ENCODE measurements at regions not wholly inside any gene's neighbourhood (a gene's known extent, or its start where the extent isn't known, plus 50 kb on each side); places are given as distances from the start of the nearest gene placed in this dataset.

GRCh38 chr2:42856106-42856860 is 63.9 kb upstream of the HAAO start:
- Mint-ChIP-seq H3K4me1 (ENCODE audit: low read depth) (no peaks in the 10 kb centered on the region), H3K36me3 (ENCODE audit: insufficient read depth) (no peaks in the 10 kb centered on the region), H3K4me3 (no peak overlapping the region), H3K9me3 (peaks cover 4% of the 10 kb centered on the region), H3K27me3 (ENCODE audit: low read depth) (peaks cover 1% of the 10 kb centered on the region)
- DNase-seq (no peak), ATAC-seq (no peak)

GRCh38 chr2:42855221-42855970 is 63.0 kb upstream of the HAAO start:
- Mint-ChIP-seq H3K36me3 (ENCODE audit: insufficient read depth) (no peaks in the 10 kb centered on the region), H3K4me3 (no peak overlapping the region), H3K27me3 (ENCODE audit: low read depth) (no peaks in the 10 kb centered on the region), H3K9me3 (peaks cover 4% of the 10 kb centered on the region), H3K4me1 (ENCODE audit: low read depth) (no peaks in the 10 kb centered on the region)
- DNase-seq: no peak
- no peak for ATAC-seq

- H3K36me3 Mint-ChIP-seq (ENCODE audit: insufficient read depth): no peaks in the 10 kb centered on the region
- DNase-seq (no peak), ATAC-seq (no peak)
- no peaks in the 10 kb centered on the region for H3K4me1 Mint-ChIP-seq (ENCODE audit: low read depth)
- H3K27me3 Mint-ChIP-seq (ENCODE audit: low read depth): no peaks in the 10 kb centered on the region
- H3K9me3 Mint-ChIP-seq: peaks cover 4% of the 10 kb centered on the region
- no peak overlapping the region for H3K4me3 Mint-ChIP-seq
Observed at GRCh38 chr2:42854207-42854818, 61.9 kb upstream of the HAAO start.

GRCh38 chr2:42853549-42854206 is 61.3 kb upstream of the HAAO start:
- DNase-seq (no peak), ATAC-seq (no peak)
- H3K36me3 Mint-ChIP-seq (ENCODE audit: insufficient read depth): no peaks in the 10 kb centered on the region

GRCh38 chr2:42852798-42853197 is 60.4 kb upstream of the HAAO start:
- no peaks in the 10 kb centered on the region for H3K9me3 Mint-ChIP-seq
- H3K4me1 Mint-ChIP-seq (ENCODE audit: low read depth): no peaks in the 10 kb centered on the region
- ATAC-seq (no peak), DNase-seq (no peak)
- H3K4me3 Mint-ChIP-seq: no peak overlapping the region
- H3K36me3 Mint-ChIP-seq (ENCODE audit: insufficient read depth): no peaks in the 10 kb centered on the region
- peaks cover 2% of the 10 kb centered on the region for H3K27me3 Mint-ChIP-seq (ENCODE audit: low read depth)

More at GRCh38 chr2:42853549-42854206, 61.3 kb upstream of the HAAO start:
- H3K4me3 Mint-ChIP-seq: no peak overlapping the region
- no peaks in the 10 kb centered on the region for H3K4me1 Mint-ChIP-seq (ENCODE audit: low read depth)
- H3K9me3 Mint-ChIP-seq: peaks cover under 1% of the 10 kb centered on the region
- peaks cover 2% of the 10 kb centered on the region for H3K27me3 Mint-ChIP-seq (ENCODE audit: low read depth)

- ATAC-seq: no peak
- Mint-ChIP-seq H3K4me3 (no peak overlapping the region), H3K27me3 (ENCODE audit: low read depth) (peaks cover 2% of the 10 kb centered on the region), H3K4me1 (ENCODE audit: low read depth) (no peaks in the 10 kb centered on the region), H3K36me3 (ENCODE audit: insufficient read depth) (no peaks in the 10 kb centered on the region), H3K9me3 (no peaks in the 10 kb centered on the region)
- no peak for DNase-seq
Observed at GRCh38 chr2:42851740-42852250, 59.4 kb upstream of the HAAO start.

GRCh38 chr2:42851186-42851585 is 58.8 kb upstream of the HAAO start:
- H3K27me3 Mint-ChIP-seq (ENCODE audit: low read depth): peaks cover 2% of the 10 kb centered on the region
- no peaks in the 10 kb centered on the region for H3K36me3 Mint-ChIP-seq (ENCODE audit: insufficient read depth)
- no peak for DNase-seq
- no peaks in the 10 kb centered on the region for H3K9me3 Mint-ChIP-seq
- no peak overlapping the region for H3K4me3 Mint-ChIP-seq
- no peaks in the 10 kb centered on the region for H3K4me1 Mint-ChIP-seq (ENCODE audit: low read depth)
- ATAC-seq: no peak

- DNase-seq: no peak
- no peaks in the 10 kb centered on the region for H3K9me3 Mint-ChIP-seq
- ATAC-seq: no peak
- peaks cover 2% of the 10 kb centered on the region for H3K27me3 Mint-ChIP-seq (ENCODE audit: low read depth)
- no peaks in the 10 kb centered on the region for H3K36me3 Mint-ChIP-seq (ENCODE audit: insufficient read depth)
- H3K4me3 Mint-ChIP-seq: no peak overlapping the region
- no peaks in the 10 kb centered on the region for H3K4me1 Mint-ChIP-seq (ENCODE audit: low read depth)
Observed at GRCh38 chr2:42850016-42850805, 57.8 kb upstream of the HAAO start.

GRCh38 chr2:42849311-42849710 is 56.9 kb upstream of the HAAO start:
- no peak for DNase-seq
- Mint-ChIP-seq H3K36me3 (ENCODE audit: insufficient read depth) (no peaks in the 10 kb centered on the region), H3K9me3 (no peaks in the 10 kb centered on the region), H3K27me3 (ENCODE audit: low read depth) (peaks cover 2% of the 10 kb centered on the region), H3K4me1 (ENCODE audit: low read depth) (no peaks in the 10 kb centered on the region), H3K4me3 (no peak overlapping the region)
- ATAC-seq: no peak

GRCh38 chr2:42848726-42849290 is 56.4 kb upstream of the HAAO start:
- H3K36me3 Mint-ChIP-seq (ENCODE audit: insufficient read depth): no peaks in the 10 kb centered on the region
- no peak overlapping the region for H3K4me3 Mint-ChIP-seq
- no peak for ATAC-seq
- H3K4me1 Mint-ChIP-seq (ENCODE audit: low read depth): no peaks in the 10 kb centered on the region
- peaks cover 2% of the 10 kb centered on the region for H3K27me3 Mint-ChIP-seq (ENCODE audit: low read depth)
- no peak for DNase-seq
- no peaks in the 10 kb centered on the region for H3K9me3 Mint-ChIP-seq

- H3K9me3 Mint-ChIP-seq: no peaks in the 10 kb centered on the region
- no peaks in the 10 kb centered on the region for H3K4me1 Mint-ChIP-seq (ENCODE audit: low read depth)
- ATAC-seq (no peak), DNase-seq (no peak)
- H3K4me3 Mint-ChIP-seq: no peak overlapping the region
- H3K36me3 Mint-ChIP-seq (ENCODE audit: insufficient read depth): no peaks in the 10 kb centered on the region
- H3K27me3 Mint-ChIP-seq (ENCODE audit: low read depth): peaks cover 2% of the 10 kb centered on the region
Observed at GRCh38 chr2:42848265-42848664, 55.9 kb upstream of the HAAO start.

GRCh38 chr2:42847596-42848151 is 55.3 kb upstream of the HAAO start:
- Mint-ChIP-seq H3K9me3 (no peaks in the 10 kb centered on the region), H3K36me3 (ENCODE audit: insufficient read depth) (no peaks in the 10 kb centered on the region), H3K4me1 (ENCODE audit: low read depth) (no peaks in the 10 kb centered on the region), H3K4me3 (no peak overlapping the region), H3K27me3 (ENCODE audit: low read depth) (peaks cover 2% of the 10 kb centered on the region)
- ATAC-seq (no peak), DNase-seq (no peak)

GRCh38 chr2:42846932-42847595 is 54.7 kb upstream of the HAAO start:
- DNase-seq (no peak), ATAC-seq (no peak)
- no peaks in the 10 kb centered on the region for H3K9me3 Mint-ChIP-seq
- H3K4me1 Mint-ChIP-seq (ENCODE audit: low read depth): no peaks in the 10 kb centered on the region
- no peaks in the 10 kb centered on the region for H3K36me3 Mint-ChIP-seq (ENCODE audit: insufficient read depth)
- peaks cover 2% of the 10 kb centered on the region for H3K27me3 Mint-ChIP-seq (ENCODE audit: low read depth)
- no peak overlapping the region for H3K4me3 Mint-ChIP-seq
